ENCODE measurements at regions not wholly inside any gene's neighbourhood (a gene's known extent, or its start where the extent isn't known, plus 50 kb on each side); places are given as distances from the start of the nearest gene placed in this dataset.

GRCh38 chr2:240200230-240201051 lies 60.0 kb upstream of the OTOS start (continued):
- TF ChIP-seq ZBTB40 (IDR thresholded peaks at IDR 0.05; ENCODE audit: borderline replicate concordance): no peak
- no peak for TF ChIP-seq BMI1 (IDR thresholded peaks at IDR 0.05; ENCODE audit: borderline replicate concordance)
- no peak for TF ChIP-seq PKNOX1 (IDR thresholded peaks at IDR 0.05)
- no peak for TF ChIP-seq TARDBP (IDR thresholded peaks at IDR 0.05; ENCODE audit: borderline replicate concordance)
- TF ChIP-seq PBX3 (IDR thresholded peaks at IDR 0.05; ENCODE audit: insufficient replicate concordance, low read depth, low read length): no peak
- TF ChIP-seq, protein P1, sequence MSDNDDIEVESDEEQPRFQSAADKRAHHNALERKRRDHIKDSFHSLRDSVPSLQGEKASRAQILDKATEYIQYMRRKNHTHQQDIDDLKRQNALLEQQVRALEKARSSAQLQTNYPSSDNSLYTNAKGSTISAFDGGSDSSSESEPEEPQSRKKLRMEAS (IDR thresholded peaks at IDR 0.05; ENCODE audit: low read depth, low read length): no peak
- no peak for TF ChIP-seq RBBP5 (conservative IDR thresholded peaks at IDR 0.05)
- no peak for TF ChIP-seq CBX3 (IDR thresholded peaks at IDR 0.05; ENCODE audit: borderline replicate concordance, low read depth)
- TF ChIP-seq SMAD5 (IDR thresholded peaks at IDR 0.05; ENCODE audit: low read depth): no peak
- no peak for TF ChIP-seq TCF7 (IDR thresholded peaks at IDR 0.05; ENCODE audit: borderline replicate concordance)
- TF ChIP-seq JUNB (IDR thresholded peaks at IDR 0.05): no peak
- TF ChIP-seq POLR2AphosphoS2 (IDR thresholded peaks at IDR 0.05; ENCODE audit: low read depth, low read length): no peak
- TF ChIP-seq RAD21 (IDR thresholded peaks at IDR 0.05; ENCODE audit: insufficient read depth, low read depth, low read length): no peak

Data from GM12878 (cell line).